Kidney (tissue), 13 donors: ENCODE measurements at regions not wholly inside any gene's neighbourhood (a gene's known extent, or its start where the extent isn't known, plus 50 kb on each side); places are given as distances from the start of the nearest gene placed in this dataset.

Experiments
- DNase-seq, 5 donors: peaks; one replicate each; pipeline ENCODE4 v3.0.0-alpha.2; 2013 to 2020
- FAIRE-seq: peaks from 2 replicates; lab custom pipeline; 2012; peaks lifted over from hg19 to GRCh38; lab: Jason Lieb, UNC
- H3K27ac ChIP-seq, 2 donors: one replicate each; pipeline ENCODE4 v1.7.0; 2013; ENCODE audit warnings: low read depth in 2 of 2, low read length in 2 of 2, inconsistent platforms in 1 of 2
- H3K27me3 ChIP-seq: one replicate; pipeline ENCODE4 v1.7.1; 2013; ENCODE audit warnings: low read length, inconsistent platforms; ENCODE audit not compliant: control insufficient read depth, insufficient read depth
- H3K36me3 ChIP-seq, 3 donors: one replicate each; pipeline versions ENCODE4 v1.7.0 to v1.7.1; 2013; ENCODE audit warnings: low read length in 3 of 3, control low read depth in 1 of 3, inconsistent platforms in 1 of 3; ENCODE audit not compliant: insufficient read depth in 3 of 3, control insufficient read depth in 2 of 3
- H3K4me1 ChIP-seq, 3 donors: one replicate each; pipeline versions ENCODE4 v1.7.0 to v1.7.1; 2013; ENCODE audit warnings: low read length in 3 of 3, inconsistent platforms in 1 of 3, low read depth in 1 of 3; ENCODE audit not compliant: control insufficient read depth in 2 of 3, insufficient read depth in 2 of 3
- H3K4me3 ChIP-seq, 3 donors: one replicate each; pipeline versions ENCODE4 v1.7.0 to v1.8.1; 2013; ENCODE audit warnings: low read length in 3 of 3, control low read depth in 1 of 3, inconsistent platforms in 1 of 3
- H3K9ac ChIP-seq, 3 donors: one replicate each; pipeline versions ENCODE4 v1.7.0 to v1.7.1; 2013; ENCODE audit warnings: low read length in 3 of 3, control low read depth in 1 of 3, inconsistent platforms in 1 of 3
- H3K9me3 ChIP-seq, 3 donors: one replicate each; pipeline versions ENCODE4 v1.7.0 to v1.7.1; 2013; ENCODE audit warnings: low read length in 3 of 3, control low read depth in 1 of 3, inconsistent platforms in 1 of 3; ENCODE audit not compliant: control insufficient read depth in 2 of 3, insufficient read depth in 1 of 3
- intact Hi-C: fragments of 100-400 bp; cut with DNase I; formaldehyde crosslinking; loops from one replicate; pipeline ENCODE4 v1.11.1; 2022
- TF ChIP-seq, protein P1 (sequence below): IDR thresholded peaks from 3 replicates; pipeline ENCODE4 v1.5.1; 2012; ENCODE audit warnings: mild to moderate bottlenecking, moderate library complexity, borderline replicate concordance; ENCODE audit not compliant: insufficient read depth; ENCODE audit errors: extremely low read depth
- donor health status: control.
- donor health status: control.
- donor health status: control.
- donor health status: control.
- donor health status: control.
- donor health status: DM: yes; HTN: yes; CAD: no.
- donor health status: Normal renal cell carcinoma (clear cell type).

DNA sequence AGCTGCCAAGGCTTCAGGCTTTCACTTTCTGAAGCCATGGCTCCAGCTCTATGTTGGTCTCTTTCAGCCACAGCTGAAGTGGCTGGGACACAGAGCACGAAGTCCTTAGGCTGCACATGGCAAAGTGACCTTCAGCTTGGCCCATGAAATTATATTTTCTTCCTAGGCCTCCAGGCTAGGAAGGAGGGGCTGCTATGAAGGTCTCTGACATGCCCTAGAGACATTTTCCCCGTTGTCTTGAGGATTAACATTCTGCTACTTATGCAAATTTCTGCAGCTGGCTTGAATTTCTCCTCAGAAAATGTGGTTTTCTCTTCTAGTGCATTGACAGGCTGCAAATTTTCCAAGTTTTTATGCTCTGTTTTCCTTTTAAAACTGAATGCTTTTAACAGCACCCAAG lies 99.8 kb upstream of the KCNIP4 start:
- Histone ChIP-seq H3K9ac (no peak overlapping the region), H3K4me1 (no peaks in the 10 kb centered on the region), H3K36me3 (no peaks in the 10 kb centered on the region), H3K27ac (no peak overlapping the region), H3K4me3 (no peak overlapping the region), H3K27me3 (no peaks in the 10 kb centered on the region), H3K9me3 (no peaks in the 10 kb centered on the region)
- intact Hi-C loops: no loop called here
- no peak for DNase-seq
- TF ChIP-seq, protein P1, sequence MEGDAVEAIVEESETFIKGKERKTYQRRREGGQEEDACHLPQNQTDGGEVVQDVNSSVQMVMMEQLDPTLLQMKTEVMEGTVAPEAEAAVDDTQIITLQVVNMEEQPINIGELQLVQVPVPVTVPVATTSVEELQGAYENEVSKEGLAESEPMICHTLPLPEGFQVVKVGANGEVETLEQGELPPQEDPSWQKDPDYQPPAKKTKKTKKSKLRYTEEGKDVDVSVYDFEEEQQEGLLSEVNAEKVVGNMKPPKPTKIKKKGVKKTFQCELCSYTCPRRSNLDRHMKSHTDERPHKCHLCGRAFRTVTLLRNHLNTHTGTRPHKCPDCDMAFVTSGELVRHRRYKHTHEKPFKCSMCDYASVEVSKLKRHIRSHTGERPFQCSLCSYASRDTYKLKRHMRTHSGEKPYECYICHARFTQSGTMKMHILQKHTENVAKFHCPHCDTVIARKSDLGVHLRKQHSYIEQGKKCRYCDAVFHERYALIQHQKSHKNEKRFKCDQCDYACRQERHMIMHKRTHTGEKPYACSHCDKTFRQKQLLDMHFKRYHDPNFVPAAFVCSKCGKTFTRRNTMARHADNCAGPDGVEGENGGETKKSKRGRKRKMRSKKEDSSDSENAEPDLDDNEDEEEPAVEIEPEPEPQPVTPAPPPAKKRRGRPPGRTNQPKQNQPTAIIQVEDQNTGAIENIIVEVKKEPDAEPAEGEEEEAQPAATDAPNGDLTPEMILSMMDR: no peak
- FAIRE-seq: no peak

DNA sequence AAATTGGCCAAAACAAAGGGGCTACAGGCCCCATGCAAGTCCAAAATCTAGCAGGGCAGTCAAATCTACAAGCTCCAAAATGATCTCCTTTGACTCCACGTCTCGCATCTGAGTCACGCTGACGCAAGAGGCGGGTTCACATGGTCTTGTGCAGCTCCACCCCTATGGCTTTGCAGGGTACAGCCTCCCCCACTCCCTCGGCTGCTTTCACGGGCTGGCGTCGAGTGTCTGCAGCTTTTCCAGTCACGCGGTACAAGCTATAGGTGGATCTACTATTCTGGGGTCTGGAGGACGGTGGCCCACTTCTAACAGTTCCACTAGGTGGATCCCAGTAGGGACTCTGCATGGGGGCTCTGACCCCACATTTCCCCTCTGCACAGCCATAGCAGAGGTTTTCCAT lies 99.2 kb upstream of the KCNIP4 start:
- H3K4me3 ChIP-seq: no peak overlapping the region
- FAIRE-seq: no peak
- no peaks in the 10 kb centered on the region for H3K9me3 ChIP-seq
- intact Hi-C loops: no loop called here
- no peaks in the 10 kb centered on the region for H3K4me1 ChIP-seq
- DNase-seq: no peak
- no peaks in the 10 kb centered on the region for H3K27me3 ChIP-seq
- TF ChIP-seq, protein P1: no peak
- no peak overlapping the region for H3K9ac ChIP-seq
- no peak overlapping the region for H3K27ac ChIP-seq
- H3K36me3 ChIP-seq: no peaks in the 10 kb centered on the region

DNA sequence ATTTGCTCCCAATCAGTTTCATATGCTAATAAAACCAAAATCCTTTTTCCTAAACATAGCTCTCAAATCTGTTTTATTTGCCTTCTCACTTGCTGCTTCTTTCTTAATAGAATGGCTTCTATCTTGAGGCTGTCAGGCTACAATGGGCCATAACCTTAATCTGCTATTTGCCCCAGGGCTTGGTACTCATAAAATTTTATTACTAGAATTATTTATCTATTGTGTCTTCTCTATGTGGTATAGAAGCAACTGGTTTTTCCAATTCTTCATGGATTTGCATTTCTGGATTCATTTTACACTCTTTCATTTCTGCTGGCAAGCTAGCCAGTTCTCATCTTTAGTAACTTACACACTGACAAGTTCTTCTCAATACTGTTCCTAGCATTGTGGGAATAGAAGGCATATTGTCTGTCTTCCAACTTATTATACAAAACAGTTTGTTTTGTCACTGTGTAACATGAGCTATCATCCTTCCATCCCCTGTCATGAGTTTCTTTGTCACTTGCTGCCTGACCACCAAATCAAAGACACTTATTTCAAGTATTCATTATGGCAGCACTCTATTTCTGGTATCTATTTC lies 96.6 kb upstream of the KCNIP4 start:
- no peaks in the 10 kb centered on the region for H3K9me3 ChIP-seq
- no peaks in the 10 kb centered on the region for H3K4me1 ChIP-seq
- FAIRE-seq: no peak
- DNase-seq: no peak
- no peaks in the 10 kb centered on the region for H3K27me3 ChIP-seq
- TF ChIP-seq, protein P1: no peak
- intact Hi-C loops: no loop called here
- no peak overlapping the region for H3K4me3 ChIP-seq
- H3K27ac ChIP-seq: no peak overlapping the region
- no peaks in the 10 kb centered on the region for H3K36me3 ChIP-seq
- no peak overlapping the region for H3K9ac ChIP-seq

DNA sequence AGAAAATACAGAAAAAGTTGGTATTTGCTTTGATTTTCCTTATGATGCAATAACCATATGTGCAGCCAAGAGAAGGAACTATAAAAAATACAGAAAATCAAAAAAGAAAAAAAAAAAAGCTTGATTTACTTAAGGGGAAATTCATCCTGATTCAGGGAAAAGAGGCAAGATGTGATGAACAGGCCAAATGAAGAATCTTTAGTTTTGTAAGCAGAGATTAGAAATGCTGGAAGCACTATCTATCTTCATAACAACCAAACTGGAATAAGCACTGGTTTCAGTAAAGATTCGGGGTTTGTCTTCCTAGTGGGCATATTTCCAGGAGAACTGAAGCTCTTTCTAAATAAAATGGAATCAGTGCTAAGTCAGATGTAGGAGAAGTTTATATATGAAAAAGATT lies 82.9 kb upstream of the KCNIP4 start:
- H3K9me3 ChIP-seq: no peaks in the 10 kb centered on the region
- TF ChIP-seq, protein P1: no peak
- FAIRE-seq: no peak
- no peaks in the 10 kb centered on the region for H3K4me1 ChIP-seq
- H3K27ac ChIP-seq: no peak overlapping the region
- H3K27me3 ChIP-seq: no peaks in the 10 kb centered on the region
- no peak for DNase-seq
- no peak overlapping the region for H3K9ac ChIP-seq
- no peaks in the 10 kb centered on the region for H3K36me3 ChIP-seq
- no peak overlapping the region for H3K4me3 ChIP-seq
- intact Hi-C loops: no loop called here
